ENCODE measurements at regions not wholly inside any gene's neighbourhood (a gene's known extent, or its start where the extent isn't known, plus 50 kb on each side); places are given as distances from the start of the nearest gene placed in this dataset.

GRCh38 chr10:5311617-5312016 lies 53.1 kb upstream of the UCN3 start:
- TF ChIP-seq CTCF (IDR thresholded peaks at IDR 0.05; ENCODE audit: low read depth, low read length) = no peak
- no peak for DNase-seq (ENCODE audit: extremely low read depth, low read depth)

GRCh38 chr10:5314840-5315239 lies 49.9 kb upstream of the UCN3 start:
- TF ChIP-seq CTCF (IDR thresholded peaks at IDR 0.05; ENCODE audit: low read depth, low read length) = no peak
- no peak for DNase-seq (ENCODE audit: extremely low read depth, low read depth)

All from AG09319 (cell line).